Tibial nerve (tissue), 4 donors: ENCODE measurements at regions not wholly inside any gene's neighbourhood (a gene's known extent, or its start where the extent isn't known, plus 50 kb on each side); places are given as distances from the start of the nearest gene placed in this dataset.
"Not testable (repeated sequence)": the region's sequence is repeated elsewhere in the genome, so short reads cannot be mapped to it uniquely, and the experiment has no call there.

Source experiments
- EP300 ChIP-seq, 2 donors: sonication (generic); formaldehyde crosslinking; IDR thresholded peaks; one replicate each; pipeline ENCODE4 v1.6.1; 2017; ENCODE audit warnings: antibody characterized with exemption in 2 of 2, mild to moderate bottlenecking in 1 of 2
- TF ChIP-seq, protein P1 (sequence below), 5 experiments: fragments of 200-600 bp in 3 of 5; fragments of 450-650 bp in 2 of 5; sonication (generic) in 3 of 5; IDR thresholded peaks; one replicate each; pipeline ENCODE4 v1.5.1; 2016 to 2019; ENCODE audit warnings: antibody characterized with exemption in 5 of 5, mild to moderate bottlenecking in 3 of 5, moderate library complexity in 2 of 5

DNA sequence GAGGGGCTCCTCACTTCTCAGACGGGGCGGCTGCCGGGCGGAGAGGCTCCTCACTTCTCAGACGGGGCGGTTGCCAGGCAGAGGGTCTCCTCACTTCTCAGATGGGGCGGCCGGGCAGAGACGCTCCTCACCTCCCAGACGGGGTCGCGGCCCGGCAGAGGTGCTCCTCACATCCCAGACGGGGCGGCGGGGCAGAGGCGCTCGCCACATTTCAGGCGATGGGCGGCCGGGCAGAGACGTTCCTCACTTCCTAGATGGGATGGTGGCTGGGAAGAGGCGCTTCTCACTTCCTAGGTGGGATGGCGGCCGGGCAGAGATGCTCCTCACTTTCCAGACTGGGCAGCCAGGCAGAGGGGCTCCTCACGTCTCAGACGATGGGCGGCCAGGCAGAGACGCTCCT, 167.4 kb upstream of the C2CD4B start:
- TF ChIP-seq, protein P1, sequence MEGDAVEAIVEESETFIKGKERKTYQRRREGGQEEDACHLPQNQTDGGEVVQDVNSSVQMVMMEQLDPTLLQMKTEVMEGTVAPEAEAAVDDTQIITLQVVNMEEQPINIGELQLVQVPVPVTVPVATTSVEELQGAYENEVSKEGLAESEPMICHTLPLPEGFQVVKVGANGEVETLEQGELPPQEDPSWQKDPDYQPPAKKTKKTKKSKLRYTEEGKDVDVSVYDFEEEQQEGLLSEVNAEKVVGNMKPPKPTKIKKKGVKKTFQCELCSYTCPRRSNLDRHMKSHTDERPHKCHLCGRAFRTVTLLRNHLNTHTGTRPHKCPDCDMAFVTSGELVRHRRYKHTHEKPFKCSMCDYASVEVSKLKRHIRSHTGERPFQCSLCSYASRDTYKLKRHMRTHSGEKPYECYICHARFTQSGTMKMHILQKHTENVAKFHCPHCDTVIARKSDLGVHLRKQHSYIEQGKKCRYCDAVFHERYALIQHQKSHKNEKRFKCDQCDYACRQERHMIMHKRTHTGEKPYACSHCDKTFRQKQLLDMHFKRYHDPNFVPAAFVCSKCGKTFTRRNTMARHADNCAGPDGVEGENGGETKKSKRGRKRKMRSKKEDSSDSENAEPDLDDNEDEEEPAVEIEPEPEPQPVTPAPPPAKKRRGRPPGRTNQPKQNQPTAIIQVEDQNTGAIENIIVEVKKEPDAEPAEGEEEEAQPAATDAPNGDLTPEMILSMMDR (IDR thresholded peaks at IDR 0.05) = not testable (repeated sequence)
- not testable (repeated sequence) for TF ChIP-seq EP300 (IDR thresholded peaks at IDR 0.05)
